ENCODE measurements at regions not wholly inside any gene's neighbourhood (a gene's known extent, or its start where the extent isn't known, plus 50 kb on each side); places are given as distances from the start of the nearest gene placed in this dataset.

DNA sequence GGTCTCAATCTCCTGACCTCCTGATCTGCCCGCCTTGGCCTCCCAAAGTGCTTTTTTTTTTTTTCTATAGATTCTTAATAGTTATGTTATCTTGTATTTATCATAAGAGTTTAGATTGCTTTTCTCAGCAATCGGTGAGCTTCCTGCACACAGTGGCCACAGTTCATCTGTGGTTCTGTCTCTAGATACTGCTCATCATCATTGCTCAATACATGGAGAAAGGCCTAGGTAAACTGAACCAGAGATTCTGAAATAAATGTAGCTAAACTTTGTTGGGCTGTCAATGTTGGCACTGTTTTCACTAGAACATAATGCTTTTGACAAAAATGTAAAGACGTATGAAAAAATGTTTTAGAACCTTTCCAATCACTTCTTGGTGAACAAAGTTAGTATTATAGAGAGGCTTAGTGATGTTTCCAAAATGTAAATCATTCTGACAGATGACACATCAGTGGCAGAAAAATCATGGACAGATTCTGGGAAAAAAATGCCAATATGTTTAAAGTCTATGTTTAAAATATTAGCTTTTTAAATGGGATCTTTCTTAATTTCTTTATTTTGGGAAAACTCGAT is 50.0 kb upstream of the LIMCH1 start:
- BruUV-seq (replicated peaks): no TSS peak
- TF ChIP-seq CTCF (IDR thresholded peaks at IDR 0.05; ENCODE audit: unreplicated experiment): no peak
- CTCF ChIA-PET: interaction anchor here (0.7 kb wide), 1 partner anchor 10 kb away, joined by 4 read pairs; no protein-coding TSS in a partner anchor
- intact Hi-C loops (cut with micrococcal nuclease; ENCODE audit: unreplicated experiment): no loop called here
- Mint-ChIP-seq H3K4me1 (ENCODE audit: low read depth, unreplicated experiment) (peaks cover 10% of the 10 kb centered on the region), H3K9me3 (ENCODE audit: low read depth, unreplicated experiment) (no peaks in the 10 kb centered on the region), H3K27me3 (ENCODE audit: unreplicated experiment) (no peaks in the 10 kb centered on the region), H3K36me3 (ENCODE audit: insufficient read depth, unreplicated experiment) (no peaks in the 10 kb centered on the region), H3K4me3 (ENCODE audit: low read depth, unreplicated experiment) (no peak overlapping the region), H3K27ac (ENCODE audit: unreplicated experiment) (no peak overlapping the region)
- no peak for DNase-seq
